Cardiac fibroblast (primary cell): ENCODE measurements at regions not wholly inside any gene's neighbourhood (a gene's known extent, or its start where the extent isn't known, plus 50 kb on each side); places are given as distances from the start of the nearest gene placed in this dataset.

Experiments used
- DNase-seq, 2 donors: peaks; one replicate each; pipeline versions ENCODE4 v3.0.0 to v3.0.0-alpha.2; 2010; ENCODE audit warnings: low read depth in 2 of 2
- H3K4me3 ChIP-seq, 2 donors: replicated peaks in 1 of 2; 1 replicate in 1 of 2; 2 replicates in 1 of 2; pipeline ENCODE4 v1.5.1; 2011; ENCODE audit warnings: low read depth in 2 of 2, low read length in 2 of 2, mild to moderate bottlenecking in 2 of 2, moderate library complexity in 1 of 2
- TF ChIP-seq, protein P1 (sequence below): IDR thresholded peaks from one replicate; pipeline ENCODE4 v1.5.1; 2011; ENCODE audit warnings: low read depth, mild to moderate bottlenecking, low read length, inconsistent platforms

DNA sequence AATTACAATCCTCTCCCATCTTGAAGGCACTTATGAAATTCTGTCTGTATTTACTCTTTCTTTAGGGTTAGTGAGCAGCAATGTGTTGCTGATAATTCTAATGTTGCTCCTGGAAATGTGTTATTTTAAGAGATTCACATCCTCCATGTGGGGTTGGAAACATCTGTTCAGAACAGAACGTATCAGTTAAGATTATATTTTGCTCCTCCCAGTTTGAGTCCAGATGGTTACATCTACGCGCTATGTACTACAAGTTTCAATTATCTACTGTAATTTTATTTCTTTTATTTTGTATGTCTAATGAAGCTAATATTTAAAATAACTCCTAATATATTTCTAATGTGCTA, 250.6 kb upstream of the KLF6 start:
- no peak for DNase-seq
- H3K4me3 ChIP-seq = no peak overlapping the region
- TF ChIP-seq, protein P1, sequence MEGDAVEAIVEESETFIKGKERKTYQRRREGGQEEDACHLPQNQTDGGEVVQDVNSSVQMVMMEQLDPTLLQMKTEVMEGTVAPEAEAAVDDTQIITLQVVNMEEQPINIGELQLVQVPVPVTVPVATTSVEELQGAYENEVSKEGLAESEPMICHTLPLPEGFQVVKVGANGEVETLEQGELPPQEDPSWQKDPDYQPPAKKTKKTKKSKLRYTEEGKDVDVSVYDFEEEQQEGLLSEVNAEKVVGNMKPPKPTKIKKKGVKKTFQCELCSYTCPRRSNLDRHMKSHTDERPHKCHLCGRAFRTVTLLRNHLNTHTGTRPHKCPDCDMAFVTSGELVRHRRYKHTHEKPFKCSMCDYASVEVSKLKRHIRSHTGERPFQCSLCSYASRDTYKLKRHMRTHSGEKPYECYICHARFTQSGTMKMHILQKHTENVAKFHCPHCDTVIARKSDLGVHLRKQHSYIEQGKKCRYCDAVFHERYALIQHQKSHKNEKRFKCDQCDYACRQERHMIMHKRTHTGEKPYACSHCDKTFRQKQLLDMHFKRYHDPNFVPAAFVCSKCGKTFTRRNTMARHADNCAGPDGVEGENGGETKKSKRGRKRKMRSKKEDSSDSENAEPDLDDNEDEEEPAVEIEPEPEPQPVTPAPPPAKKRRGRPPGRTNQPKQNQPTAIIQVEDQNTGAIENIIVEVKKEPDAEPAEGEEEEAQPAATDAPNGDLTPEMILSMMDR = no peak

DNA sequence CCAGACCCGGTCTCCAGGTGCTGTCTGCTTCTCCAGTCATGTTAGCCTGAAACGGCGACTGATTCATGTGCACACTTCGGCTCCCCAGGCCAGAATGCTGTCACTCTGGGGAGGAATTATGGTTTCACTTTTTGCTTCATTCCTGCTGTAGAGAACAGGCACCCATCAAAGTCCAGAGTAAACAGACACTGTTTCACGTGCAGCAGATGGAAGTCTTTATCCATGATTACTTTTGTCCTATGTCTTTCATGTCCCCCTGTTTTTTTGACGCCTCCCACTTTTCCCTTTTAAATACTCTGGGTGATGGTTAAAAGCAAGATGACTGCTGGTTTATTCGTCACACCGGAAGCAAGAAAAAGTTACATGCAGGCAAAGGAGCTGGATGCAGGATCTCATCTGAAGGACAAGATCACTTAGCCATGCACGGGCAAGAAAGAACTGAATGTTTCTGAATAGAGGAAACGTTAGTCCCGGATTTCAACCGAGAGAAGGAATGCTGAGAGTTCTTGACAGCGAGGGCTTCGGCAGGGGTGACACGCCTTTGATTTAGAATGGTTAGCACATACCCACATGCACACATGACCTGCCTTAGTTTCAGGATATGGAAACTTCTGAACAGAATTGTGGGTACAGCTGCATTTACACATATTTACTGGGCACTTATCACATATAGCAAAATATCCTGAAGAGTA, 250.0 kb upstream of the KLF6 start:
- peak overlapping the region in 1 of 2 donors; percentile 26 for H3K4me3 ChIP-seq
- TF ChIP-seq, protein P1 = no peak
- peak; percentile 38 to 61 for DNase-seq

DNA sequence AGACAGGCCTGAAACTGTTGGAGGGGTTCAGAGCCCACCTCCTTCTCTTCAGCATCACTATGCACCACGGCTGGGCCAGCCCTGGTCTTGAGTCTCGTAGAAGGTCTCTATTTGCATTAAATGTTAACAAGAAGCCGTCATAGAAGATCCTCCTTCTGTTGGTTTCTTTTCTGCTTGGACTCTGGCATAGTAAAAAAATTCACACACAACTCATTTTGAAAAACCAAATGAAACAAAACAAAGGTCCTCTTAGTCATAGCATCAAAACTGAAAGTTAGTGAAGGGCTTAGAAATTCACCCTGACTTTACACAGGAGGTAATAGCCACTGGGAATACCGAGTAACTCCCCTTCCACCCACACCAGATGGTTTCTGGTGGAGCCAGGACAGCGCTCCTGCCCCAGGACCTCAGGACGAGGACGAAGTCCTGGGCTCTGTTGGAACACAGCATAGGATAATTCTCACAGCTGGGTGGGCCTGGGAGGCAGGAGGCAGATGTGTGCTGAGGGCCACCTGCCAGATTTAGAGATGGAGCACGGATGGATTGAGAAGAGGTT, 248.4 kb upstream of the KLF6 start:
- TF ChIP-seq, protein P1 = no peak
- H3K4me3 ChIP-seq = no peak overlapping the region
- no peak for DNase-seq

DNA sequence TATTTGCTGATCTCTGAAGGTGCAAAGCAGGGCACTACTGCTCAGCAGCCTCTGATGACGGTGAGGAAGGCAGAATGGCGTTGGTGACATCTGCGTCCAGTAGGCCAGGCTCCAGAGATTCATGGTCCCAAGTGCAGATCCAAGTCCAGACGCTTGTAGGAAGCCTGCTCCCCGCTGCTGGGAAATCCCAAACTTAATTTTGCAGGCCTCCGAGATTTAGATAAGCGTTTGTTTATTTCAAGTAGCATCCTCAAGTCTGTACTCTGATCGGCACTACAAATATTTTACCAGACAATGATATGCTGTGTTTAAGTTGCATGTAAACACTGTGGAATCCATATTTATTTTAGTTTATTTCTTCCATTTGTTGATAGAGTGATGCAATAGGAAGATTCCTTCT, 244.9 kb upstream of the KLF6 start:
- DNase-seq = no peak
- TF ChIP-seq, protein P1 = no peak
- H3K4me3 ChIP-seq = no peak overlapping the region

DNA sequence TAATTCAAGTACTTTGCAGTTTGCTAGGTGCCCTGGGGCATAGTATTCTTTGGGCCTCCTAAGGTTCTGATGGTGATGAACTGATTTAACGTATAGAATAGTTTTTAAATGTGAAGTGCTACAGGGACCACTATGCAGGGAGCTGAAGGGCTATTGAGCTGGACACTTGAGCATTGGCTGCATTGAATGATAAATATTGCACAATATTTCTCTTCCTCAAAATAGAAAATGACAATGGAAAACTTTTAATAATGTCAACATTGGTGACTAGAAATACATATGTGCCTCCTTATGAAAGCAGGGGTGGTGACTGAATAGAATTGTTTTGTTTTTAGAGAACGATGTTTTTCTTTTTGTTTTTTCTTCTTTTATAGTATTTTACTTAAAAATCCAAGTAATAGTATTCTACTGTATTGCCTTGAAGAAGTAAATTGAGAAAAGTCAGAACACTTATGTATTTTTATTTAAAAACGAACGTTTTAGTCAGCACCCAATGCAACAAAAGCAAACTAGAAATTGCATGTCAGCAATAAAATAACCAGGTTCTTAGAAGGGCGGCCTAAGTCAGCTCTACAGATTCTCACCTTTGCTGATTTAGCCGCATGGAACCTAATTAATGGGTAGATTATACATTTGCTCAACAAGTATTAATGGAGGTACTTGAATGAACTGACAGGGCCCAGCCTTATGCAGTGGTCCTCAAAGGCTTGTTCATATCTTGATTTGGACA, 244.0 kb upstream of the KLF6 start:
- no peak overlapping the region for H3K4me3 ChIP-seq
- DNase-seq = no peak
- TF ChIP-seq, protein P1 = no peak

DNA sequence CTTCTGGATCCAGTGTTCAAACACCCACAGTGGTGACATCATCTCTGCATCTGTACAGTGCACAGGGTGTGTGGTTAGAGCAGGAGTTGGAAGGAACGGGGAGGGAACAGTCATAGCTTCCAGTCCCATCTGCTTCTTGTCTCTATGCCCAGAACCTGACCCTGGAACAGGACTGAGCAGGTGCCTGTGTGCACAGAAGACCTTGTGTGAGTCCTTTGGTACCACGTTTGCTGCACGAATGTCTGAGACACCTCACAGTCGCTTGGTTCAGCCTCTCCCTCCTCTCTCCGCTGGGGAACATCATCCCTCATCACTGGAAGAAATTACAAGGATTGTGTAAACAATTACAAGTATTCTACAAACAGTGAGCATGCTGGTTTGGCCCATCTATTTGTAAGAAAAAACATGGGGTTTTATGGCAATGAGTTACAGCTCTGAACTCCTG, 243.0 kb upstream of the KLF6 start:
- TF ChIP-seq, protein P1 = no peak
- DNase-seq = no peak
- H3K4me3 ChIP-seq = no peak overlapping the region
